ENCODE measurements at regions not wholly inside any gene's neighbourhood (a gene's known extent, or its start where the extent isn't known, plus 50 kb on each side); places are given as distances from the start of the nearest gene placed in this dataset.

DNA sequence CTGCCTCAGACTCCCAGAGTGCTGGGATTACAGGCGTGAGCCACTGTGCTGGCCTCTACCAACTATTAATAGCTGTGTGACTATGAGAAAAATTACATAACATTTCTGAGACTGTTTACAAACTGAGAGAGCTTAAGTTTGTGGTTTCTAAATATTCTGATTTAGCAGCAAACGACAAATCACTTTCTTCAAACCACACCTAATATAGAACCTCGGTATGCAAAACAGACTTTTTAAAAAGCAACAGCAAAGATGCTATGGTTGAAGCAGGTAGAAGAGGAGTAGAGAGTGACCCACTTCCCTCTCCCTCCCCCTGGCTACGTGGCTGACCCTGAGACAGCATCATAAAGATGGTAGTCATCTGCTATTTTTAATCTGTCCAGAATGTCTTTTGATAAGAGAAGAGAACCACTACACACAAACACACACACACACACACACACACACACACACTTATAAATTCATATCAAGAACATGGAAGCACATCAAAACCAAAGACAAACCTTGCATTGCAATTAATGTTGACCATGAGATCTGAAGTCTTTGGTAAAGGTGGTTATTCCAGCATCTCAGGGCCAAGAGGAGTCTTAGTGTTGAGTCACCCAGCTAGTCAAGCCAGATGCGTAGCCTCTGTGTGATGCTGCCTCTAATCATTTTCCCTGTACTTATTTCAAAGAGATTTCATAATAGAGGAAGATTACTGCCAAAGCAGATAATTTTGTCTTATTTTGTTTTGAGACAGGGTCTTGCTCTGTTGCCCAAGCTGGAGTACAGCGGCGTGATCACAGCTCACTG lies 58.1 kb upstream of the TMEM215 start:
- TF ChIP-seq EZH2phosphoT487 (IDR thresholded peaks at IDR 0.05; ENCODE audit: insufficient read depth, low read depth) (no peak), EZH2 (IDR thresholded peaks at IDR 0.05; ENCODE audit: insufficient read depth, poor library complexity, severe bottlenecking) (no peak)

All from GM23248 (cell line).